ENCODE measurements at regions not wholly inside any gene's neighbourhood (a gene's known extent, or its start where the extent isn't known, plus 50 kb on each side); places are given as distances from the start of the nearest gene placed in this dataset.

GRCh38 chr2:150625741-150626140 lies 138.3 kb upstream of the RND3 start:
- TF ChIP-seq CTCF (IDR thresholded peaks at IDR 0.05; ENCODE audit: low read depth, low read length) (no peak), EZH2phosphoT487 (IDR thresholded peaks at IDR 0.05; ENCODE audit: low read depth) (no peak)

All from OCI-LY3 (cell line).